ENCODE measurements at regions not wholly inside any gene's neighbourhood (a gene's known extent, or its start where the extent isn't known, plus 50 kb on each side); places are given as distances from the start of the nearest gene placed in this dataset.

- TF ChIP-seq CTCF (IDR thresholded peaks at IDR 0.05): no peak
- TF ChIP-seq POLR2AphosphoS5 (IDR thresholded peaks at IDR 0.05): no peak
- no peak for TF ChIP-seq EP300 (IDR thresholded peaks at IDR 0.05)
- no peak for TF ChIP-seq POLR2A (IDR thresholded peaks at IDR 0.05)
These were observed 130.2 kb upstream of the SPEF2 start for GRCh38 chr5:35487233-35488025.

All from suprapubic skin (tissue), 4 donors.